HCT116 (cell line): ENCODE measurements at regions not wholly inside any gene's neighbourhood (a gene's known extent, or its start where the extent isn't known, plus 50 kb on each side); places are given as distances from the start of the nearest gene placed in this dataset.

Source experiments
- ATAC-seq: fragments of 200-7000 bp; cut with Tn5 transposase; 2 replicates; pipeline ENCODE4 v1.9.1; 2020; ENCODE audit warnings: mild to moderate bottlenecking, moderate library complexity
- BruUV-seq: library from RNA; stranded (reverse); fragments of 400-500 nt; replicated peaks from 2 replicates; lab custom pipeline; 2021; lab: Mats Ljungman, UMichigan
- CTCF ChIA-PET: fragments of 300-600 bp; sonication (Branson Sonifier 250); formaldehyde crosslinking; loops from one replicate; lab custom pipeline; 2021; ENCODE audit warnings: antibody characterized with exemption; lab: Charles Lee
- POLR2A ChIA-PET: fragments of 300-600, 350-600 bp; sonication (Branson Sonifier 250); formaldehyde crosslinking; loops from one replicate; lab custom pipeline; 2021; ENCODE audit warnings: antibody characterized with exemption; lab: Charles Lee
- RAD21 ChIA-PET, 2 experiments: fragments of 300-600 bp; sonication (Branson Sonifier 250); formaldehyde crosslinking; loops; one replicate each; lab custom pipeline; 2023; ENCODE audit warnings: low total read pairs in 2 of 2; ENCODE audit not compliant: uncharacterized antibody in 2 of 2, unreplicated experiment in 2 of 2, low non-redundant PET in 1 of 2; lab: Charles Lee
- DNase-seq: peaks from one replicate; pipeline ENCODE4 v3.0.0-alpha.2; 2010; ENCODE audit warnings: low read depth, low spot score
- H2AFZ ChIP-seq: fragments of 200-600 bp; shearing (Covaris generic), sonication (generic); 2 replicates; pipeline ENCODE4 v1.6.1; 2017; ENCODE audit warnings: low read depth, mixed run types, mixed read lengths, antibody characterized with exemption, low read length; ENCODE audit not compliant: poor library complexity, severe bottlenecking
- H3K27ac ChIP-seq: 2 replicates; pipeline ENCODE4 v1.5.1; 2012; ENCODE audit warnings: low read depth, low read length
- H3K27me3 ChIP-seq: fragments of 200-600 bp; sonication (generic); 2 replicates; pipeline ENCODE4 v1.6.1; 2016; ENCODE audit warnings: mixed run types, low read length, mixed read lengths; ENCODE audit not compliant: insufficient read depth
- H3K36me3 ChIP-seq, 2 experiments: fragments of 200-500 bp in 1 of 2; fragments of 200-600 bp in 1 of 2; sonication (Bioruptor generic) in 1 of 2; sonication (generic) in 1 of 2; 2 replicates each; pipeline versions ENCODE4 v1.5.1 to v1.6.1; 2014 to 2016; ENCODE audit warnings: low read length in 2 of 2, inconsistent platforms in 1 of 2, mixed read lengths in 1 of 2, mixed run types in 1 of 2; ENCODE audit not compliant: insufficient read depth in 2 of 2, control insufficient read depth in 1 of 2
- H3K4me1 ChIP-seq, 2 experiments: fragments of 200-600 bp in 1 of 2; sonication (generic) in 1 of 2; 2 replicates each; pipeline versions ENCODE4 v1.5.1 to v1.6.1; 2012 to 2017; ENCODE audit warnings: low read length in 2 of 2, inconsistent platforms in 1 of 2, mild to moderate bottlenecking in 1 of 2, mixed read lengths in 1 of 2, mixed run types in 1 of 2, moderate library complexity in 1 of 2; ENCODE audit not compliant: insufficient read depth in 2 of 2, control insufficient read depth in 1 of 2
- H3K4me2 ChIP-seq: fragments of 200-600 bp; sonication (generic); 2 replicates; pipeline ENCODE4 v1.6.1; 2017; ENCODE audit warnings: mixed run types, low read length, mixed read lengths
- H3K4me3 ChIP-seq, 2 experiments: fragments of 200-600 bp in 1 of 2; sonication (generic) in 1 of 2; replicated peaks in 1 of 2; 2 replicates each; pipeline ENCODE4 v1.5.1; 2011 to 2016; ENCODE audit warnings: low read length in 2 of 2, control low read depth in 1 of 2, low read depth in 1 of 2, mild to moderate bottlenecking in 1 of 2, mixed read lengths in 1 of 2, mixed run types in 1 of 2
- H3K79me2 ChIP-seq: fragments of 200-600 bp; sonication (generic); 2 replicates; pipeline ENCODE4 v1.6.1; 2017; ENCODE audit warnings: mild to moderate bottlenecking, mixed run types, low read length, moderate library complexity, mixed read lengths; ENCODE audit not compliant: insufficient read depth
- H3K9ac ChIP-seq: fragments of 200-600 bp; sonication (generic); 2 replicates; pipeline ENCODE4 v1.6.1; 2016; ENCODE audit warnings: low read length, mixed read lengths
- H3K9me2 ChIP-seq: fragments of 200-600 bp; sonication (generic), shearing (Covaris generic); 2 replicates; pipeline ENCODE4 v1.6.1; 2017; ENCODE audit warnings: mixed run types, mild to moderate bottlenecking, moderate library complexity; ENCODE audit not compliant: insufficient read depth
- H3K9me3 ChIP-seq, 2 experiments: fragments of 200-500 bp in 1 of 2; fragments of 200-600 bp in 1 of 2; sonication (Bioruptor generic) in 1 of 2; sonication (generic) in 1 of 2; 2 replicates each; pipeline ENCODE4 v1.6.1; 2014 to 2017; ENCODE audit warnings: low read length in 2 of 2, mixed read lengths in 2 of 2, inconsistent platforms in 1 of 2, low read depth in 1 of 2, mild to moderate bottlenecking in 1 of 2, mixed run types in 1 of 2, moderate library complexity in 1 of 2; ENCODE audit not compliant: control insufficient read depth in 1 of 2, insufficient read depth in 1 of 2
- H4K20me1 ChIP-seq: fragments of 200-600 bp; sonication (generic), shearing (Covaris generic); 2 replicates; pipeline ENCODE4 v1.6.1; 2017; ENCODE audit warnings: mixed run types, mild to moderate bottlenecking, moderate library complexity; ENCODE audit not compliant: insufficient read depth
- ATF3 ChIP-seq: IDR thresholded peaks from 2 replicates; pipeline ENCODE4 v1.6.1; 2012
- EZH2 ChIP-seq: fragments of 200-600 bp; sonication (generic); IDR thresholded peaks from 2 replicates; pipeline ENCODE4 v1.6.1; 2017; ENCODE audit warnings: antibody characterized with exemption, mixed run types
- FOSL1 ChIP-seq: IDR thresholded peaks from 2 replicates; pipeline ENCODE4 v1.6.1; 2012; ENCODE audit warnings: low read depth
- POLR2AphosphoS5 ChIP-seq: IDR thresholded peaks from 2 replicates; pipeline ENCODE4 v1.6.1; 2011; ENCODE audit warnings: mild to moderate bottlenecking, low read depth, low read length, moderate library complexity
- REST ChIP-seq: IDR thresholded peaks from 2 replicates; pipeline ENCODE4 v1.6.1; 2012; ENCODE audit warnings: low read depth
- SIN3A ChIP-seq: IDR thresholded peaks from 2 replicates; pipeline ENCODE4 v1.6.1; 2012; ENCODE audit warnings: low read depth
- SRF ChIP-seq: IDR thresholded peaks from 2 replicates; pipeline ENCODE4 v1.6.1; 2012; ENCODE audit warnings: low read depth
- ZFX ChIP-seq: fragments of 450-650 bp; IDR thresholded peaks from 2 replicates; pipeline ENCODE4 v1.6.1; 2017
- ZNF274 ChIP-seq: fragments of 200-500 bp; sonication (Bioruptor generic); IDR thresholded peaks from 2 replicates; pipeline ENCODE4 v1.6.1; 2014; ENCODE audit warnings: mild to moderate bottlenecking, low read depth, low read length, inconsistent platforms
- intact Hi-C: fragments of 100-400 bp; cut with micrococcal nuclease; formaldehyde crosslinking; loops from 2 replicates; pipeline ENCODE4 v1.10.0; 2022
- TF ChIP-seq, protein P1 (sequence below): IDR thresholded peaks from 2 replicates; pipeline ENCODE4 v1.6.1; 2011; ENCODE audit warnings: mild to moderate bottlenecking, low read length, moderate library complexity; ENCODE audit not compliant: insufficient replicate concordance; ENCODE audit errors: extremely low read depth

- H3K27ac ChIP-seq: no peak overlapping the region
- ChIA-PET CTCF (no interaction called here), RAD21 (no interaction called here), POLR2A (no interaction called here)
- no peaks in the 10 kb centered on the region for H3K79me2 ChIP-seq
- ATAC-seq: no peak
- H3K4me1 ChIP-seq: no peaks in the 10 kb centered on the region
- no peak overlapping the region for H3K9ac ChIP-seq
- no peaks in the 10 kb centered on the region for H3K9me2 ChIP-seq
- BruUV-seq: no TSS peak
- no peak overlapping the region for H3K4me2 ChIP-seq
- no peaks in the 10 kb centered on the region for H3K9me3 ChIP-seq
- no peak overlapping the region for H3K4me3 ChIP-seq
- DNase-seq: no peak
- H4K20me1 ChIP-seq: no peaks in the 10 kb centered on the region
- intact Hi-C loops: loop anchor here (5.0 to 10.0 kb wide), 2 partner anchors 48 to 215 kb away; partner anchors contain the start of gene ZNF462
- H3K27me3 ChIP-seq: no peaks in the 10 kb centered on the region
- H3K36me3 ChIP-seq: no peaks in the 10 kb centered on the region
- TF ChIP-seq SIN3A (no peak), FOSL1 (no peak), ZNF274 (no peak), POLR2AphosphoS5 (no peak), ATF3 (no peak), SRF (no peak), REST (no peak), ZFX (no peak), EZH2 (no peak)
- TF ChIP-seq, protein P1, sequence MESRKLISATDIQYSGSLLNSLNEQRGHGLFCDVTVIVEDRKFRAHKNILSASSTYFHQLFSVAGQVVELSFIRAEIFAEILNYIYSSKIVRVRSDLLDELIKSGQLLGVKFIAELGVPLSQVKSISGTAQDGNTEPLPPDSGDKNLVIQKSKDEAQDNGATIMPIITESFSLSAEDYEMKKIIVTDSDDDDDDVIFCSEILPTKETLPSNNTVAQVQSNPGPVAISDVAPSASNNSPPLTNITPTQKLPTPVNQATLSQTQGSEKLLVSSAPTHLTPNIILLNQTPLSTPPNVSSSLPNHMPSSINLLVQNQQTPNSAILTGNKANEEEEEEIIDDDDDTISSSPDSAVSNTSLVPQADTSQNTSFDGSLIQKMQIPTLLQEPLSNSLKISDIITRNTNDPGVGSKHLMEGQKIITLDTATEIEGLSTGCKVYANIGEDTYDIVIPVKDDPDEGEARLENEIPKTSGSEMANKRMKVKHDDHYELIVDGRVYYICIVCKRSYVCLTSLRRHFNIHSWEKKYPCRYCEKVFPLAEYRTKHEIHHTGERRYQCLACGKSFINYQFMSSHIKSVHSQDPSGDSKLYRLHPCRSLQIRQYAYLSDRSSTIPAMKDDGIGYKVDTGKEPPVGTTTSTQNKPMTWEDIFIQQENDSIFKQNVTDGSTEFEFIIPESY: no peak
- H2AFZ ChIP-seq: no peak overlapping the region
Measured at GRCh38 chr9:106649664-106650063, 213.3 kb upstream of the ZNF462 start.
